ENCODE measurements at regions not wholly inside any gene's neighbourhood (a gene's known extent, or its start where the extent isn't known, plus 50 kb on each side); places are given as distances from the start of the nearest gene placed in this dataset.

- no peak for DNase-seq (ENCODE audit: low read depth)
These were observed 50.2 kb upstream of the FHL2 start for GRCh38 chr2:105449076-105449475.
